NCI-H2107 treated with DMSO at 0.1 percent for 48 hours (cell line): ENCODE measurements at regions not wholly inside any gene's neighbourhood (a gene's known extent, or its start where the extent isn't known, plus 50 kb on each side); places are given as distances from the start of the nearest gene placed in this dataset.
A peak's percentile ranks its signal among the peaks of the same experiment; 100 is the strongest.

Experiments used
- DNase-seq: peaks from one replicate; lab custom pipeline; 2025; ENCODE audit not compliant: unreplicated experiment; lab: John Stamatoyannopoulos, UW

GRCh38 chr7:1320616-1321240 is 88.1 kb downstream of the UNCX start:
- DNase-seq = no peak

- no peak for DNase-seq
These were observed 89.0 kb downstream of the UNCX start for GRCh38 chr7:1321411-1322239.

- no peak for DNase-seq
These were observed 89.8 kb downstream of the UNCX start for GRCh38 chr7:1322240-1323110.

GRCh38 chr7:1323178-1324027 is 90.7 kb downstream of the UNCX start:
- no peak for DNase-seq

GRCh38 chr7:1324028-1324900 is 91.6 kb downstream of the UNCX start:
- no peak for DNase-seq

GRCh38 chr7:1325246-1325645 is 92.6 kb downstream of the UNCX start:
- DNase-seq = no peak

- DNase-seq = no peak
These were observed 93.2 kb downstream of the UNCX start for GRCh38 chr7:1325646-1326510.

GRCh38 chr7:1326511-1326785 is 93.8 kb downstream of the UNCX start:
- no peak for DNase-seq

- DNase-seq = no peak
These were observed 96.6 kb downstream of the UNCX start for GRCh38 chr7:1329261-1329660.

- no peak for DNase-seq
These were observed 97.5 kb downstream of the UNCX start for GRCh38 chr7:1329966-1330800.

GRCh38 chr7:1330801-1331425 is 98.2 kb downstream of the UNCX start:
- no peak for DNase-seq

- DNase-seq = peak; percentile 2
These were observed 99.1 kb downstream of the UNCX start for GRCh38 chr7:1331561-1332467.

- DNase-seq = no peak
These were observed 103.8 kb downstream of the UNCX start for GRCh38 chr7:1336509-1336908.

GRCh38 chr7:1339611-1340010 is 106.9 kb downstream of the UNCX start:
- DNase-seq = no peak

GRCh38 chr7:1340031-1340430 is 107.4 kb downstream of the UNCX start:
- no peak for DNase-seq

- DNase-seq = no peak
These were observed 108.0 kb downstream of the UNCX start for GRCh38 chr7:1340461-1341360.
